HG02678 (cell line): ENCODE measurements at regions not wholly inside any gene's neighbourhood (a gene's known extent, or its start where the extent isn't known, plus 50 kb on each side); places are given as distances from the start of the nearest gene placed in this dataset.

Experiments
- ATAC-seq: cut with Tn5 transposase; IDR thresholded peaks from one replicate; pipeline ENCODE4 v1.9.1; 2021; ENCODE audit warnings: mild to moderate bottlenecking, moderate library complexity; ENCODE audit not compliant: unreplicated experiment

DNA sequence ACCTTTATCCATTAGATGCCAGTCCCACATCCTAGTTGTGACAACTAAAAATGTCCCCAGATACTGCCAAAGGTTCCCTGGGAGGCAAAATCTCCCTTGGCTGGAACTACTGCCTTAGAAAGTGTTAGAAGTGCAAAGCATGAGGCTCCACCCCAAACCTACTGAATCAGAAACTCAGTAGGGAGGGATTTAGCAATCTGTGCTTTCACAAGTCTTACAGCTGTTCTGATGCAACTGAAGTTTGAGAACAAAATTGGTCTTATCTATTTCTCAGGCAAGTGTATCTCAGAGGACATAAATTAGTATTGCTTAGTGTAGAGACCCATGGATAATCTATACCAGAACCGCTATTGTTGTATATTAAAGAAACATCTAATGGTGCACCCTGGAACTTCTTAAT is 70.2 kb downstream of the CLDN1 start:
- no peak for ATAC-seq

DNA sequence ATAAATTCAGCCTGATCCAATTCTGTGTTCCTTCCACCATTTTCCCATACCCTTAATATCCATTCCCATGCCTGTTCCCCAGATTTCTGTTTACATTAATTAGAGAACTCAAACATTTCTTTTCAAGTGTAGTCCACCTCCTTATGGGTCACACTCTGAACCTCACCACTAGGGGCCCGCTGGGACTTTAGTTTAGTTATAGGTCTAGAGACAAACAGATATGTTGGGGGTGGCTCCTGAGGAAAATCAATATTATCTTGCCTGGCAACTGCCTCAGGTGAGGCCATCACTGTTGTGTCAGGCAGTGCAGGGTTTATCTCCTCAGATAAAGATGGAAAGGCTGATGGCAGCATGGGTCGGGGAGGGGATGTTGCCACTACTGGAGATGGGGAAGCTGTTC is 72.8 kb downstream of the CLDN1 start:
- no peak for ATAC-seq

DNA sequence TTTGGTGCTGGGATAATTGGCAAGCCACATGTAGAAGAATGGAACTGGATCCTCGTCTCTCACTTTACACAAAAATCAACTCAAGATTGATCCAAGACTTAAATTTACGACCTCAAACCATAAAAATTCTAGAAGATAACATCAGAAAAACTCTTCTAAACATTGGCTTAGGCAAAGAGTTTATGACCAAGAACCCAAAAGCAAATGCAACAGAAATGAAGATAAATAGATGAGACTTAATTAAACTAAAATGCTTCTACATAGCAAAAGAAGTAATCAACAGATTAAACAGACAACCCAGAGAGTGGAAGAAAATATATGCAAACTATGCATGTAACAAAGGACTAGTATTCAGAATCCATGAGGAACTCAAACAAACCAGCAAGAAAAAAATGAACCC is 80.1 kb downstream of the CLDN1 start:
- ATAC-seq, result no peak

DNA sequence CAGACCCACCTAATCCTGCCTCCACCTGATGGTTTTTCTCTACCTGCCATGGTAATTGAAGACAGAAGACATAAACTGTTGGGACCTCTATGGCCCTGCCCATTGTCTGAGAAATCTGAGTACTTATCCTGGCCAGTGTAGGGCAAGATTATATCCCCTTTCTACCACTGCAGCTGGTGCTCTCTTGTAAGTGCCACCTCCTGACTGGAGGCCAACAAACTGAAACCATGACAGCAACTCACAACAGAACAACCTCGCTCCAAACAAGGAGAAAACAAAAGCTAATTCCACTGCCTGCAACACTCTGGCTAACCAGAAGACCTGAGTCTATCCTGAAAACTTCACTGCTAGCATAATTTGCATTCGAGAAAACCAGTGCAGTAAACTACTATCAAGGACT is 82.9 kb downstream of the CLDN1 start:
- no peak for ATAC-seq

DNA sequence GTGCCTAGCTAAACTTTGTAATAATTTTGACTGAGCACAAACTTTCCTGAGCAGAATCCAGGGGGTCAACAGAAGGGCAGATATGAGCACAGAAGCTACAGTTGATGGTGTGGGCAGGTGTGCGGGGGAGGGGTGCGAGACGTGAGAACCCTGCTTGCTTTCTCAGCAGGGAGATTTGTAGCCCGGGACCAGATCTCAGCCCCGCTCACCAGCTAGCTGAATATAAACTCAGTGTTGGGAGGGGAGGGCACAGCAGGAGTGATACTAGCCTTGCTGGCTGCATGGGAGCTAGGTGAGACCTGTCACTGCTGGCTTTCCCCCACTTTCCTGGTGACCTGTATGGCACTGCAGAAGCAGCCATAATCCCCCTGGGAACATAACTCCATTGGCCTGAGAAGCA is 83.4 kb downstream of the CLDN1 start:
- ATAC-seq, result no peak

DNA sequence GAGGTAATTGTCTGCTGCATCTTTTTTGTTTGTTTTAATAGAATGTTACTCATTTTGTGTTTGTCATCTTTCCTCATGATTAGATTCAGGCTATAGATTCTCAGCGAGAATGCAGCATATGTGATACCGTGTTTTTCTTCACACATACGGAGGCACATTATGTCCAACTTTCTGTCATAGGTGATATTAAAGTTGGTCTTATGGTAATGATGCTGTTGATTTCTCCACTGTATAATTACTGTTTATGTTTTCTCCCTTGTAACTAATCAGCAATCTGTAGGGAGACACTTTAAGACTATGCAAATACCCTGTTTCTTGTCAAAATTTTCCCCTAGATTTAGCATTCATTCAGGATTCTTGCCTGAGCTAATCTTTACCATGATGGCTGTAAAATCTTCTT is 87.6 kb downstream of the CLDN1 start:
- no peak for ATAC-seq

DNA sequence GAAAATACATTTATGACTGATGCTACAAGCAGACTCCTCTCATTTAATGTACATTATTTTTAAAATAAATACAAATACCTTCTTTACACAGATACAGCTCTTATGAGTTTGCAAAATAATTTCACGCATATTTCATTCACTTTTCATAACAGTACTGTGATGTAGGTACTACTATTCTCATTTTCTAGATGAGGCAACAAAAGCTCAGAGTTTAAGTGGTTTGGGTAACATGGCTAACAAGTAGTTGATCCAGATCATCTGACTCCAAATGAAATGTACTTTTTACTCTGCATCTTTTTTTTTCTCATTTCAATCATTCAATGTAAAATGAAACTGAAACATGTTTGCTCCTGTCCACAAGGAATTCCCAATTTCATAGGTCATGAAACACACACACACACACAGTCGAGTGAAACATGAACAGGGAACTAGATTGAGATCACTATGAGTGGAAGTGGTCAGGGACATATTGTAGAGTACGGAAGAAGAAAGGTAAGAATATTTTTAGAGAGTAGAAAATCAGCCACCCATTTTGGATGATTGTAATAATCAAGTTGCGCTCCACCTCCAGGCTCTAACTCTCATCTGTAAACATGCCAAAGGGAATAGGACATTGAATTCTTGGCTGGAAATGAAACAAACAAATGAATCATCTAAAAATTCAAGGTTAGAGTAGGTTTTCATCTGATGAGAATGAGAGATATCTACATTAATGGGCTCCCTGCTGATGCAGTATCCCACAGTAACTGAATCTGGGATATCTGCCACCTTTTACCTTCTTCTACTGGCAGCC is 92.4 kb downstream of the CLDN1 start:
- no peak for ATAC-seq

DNA sequence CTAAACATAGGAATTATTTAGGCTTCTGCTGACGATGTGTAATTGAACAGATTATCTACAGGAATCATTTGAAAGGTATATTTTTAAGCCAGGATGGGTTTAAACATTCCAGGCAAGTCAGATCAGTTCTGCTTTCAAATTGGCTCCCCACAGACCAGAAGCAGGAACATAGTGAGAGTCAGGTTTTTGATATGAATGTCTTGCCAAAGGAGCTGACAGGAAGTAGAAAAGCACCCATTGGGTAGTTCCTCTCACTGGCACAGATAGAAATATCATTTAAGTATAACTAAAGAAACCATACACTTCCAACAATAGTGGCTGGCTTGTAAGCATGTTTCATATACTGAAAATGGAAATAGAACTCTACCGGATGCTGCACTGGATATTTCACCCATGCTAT is 95.2 kb downstream of the CLDN1 start:
- no peak for ATAC-seq

DNA sequence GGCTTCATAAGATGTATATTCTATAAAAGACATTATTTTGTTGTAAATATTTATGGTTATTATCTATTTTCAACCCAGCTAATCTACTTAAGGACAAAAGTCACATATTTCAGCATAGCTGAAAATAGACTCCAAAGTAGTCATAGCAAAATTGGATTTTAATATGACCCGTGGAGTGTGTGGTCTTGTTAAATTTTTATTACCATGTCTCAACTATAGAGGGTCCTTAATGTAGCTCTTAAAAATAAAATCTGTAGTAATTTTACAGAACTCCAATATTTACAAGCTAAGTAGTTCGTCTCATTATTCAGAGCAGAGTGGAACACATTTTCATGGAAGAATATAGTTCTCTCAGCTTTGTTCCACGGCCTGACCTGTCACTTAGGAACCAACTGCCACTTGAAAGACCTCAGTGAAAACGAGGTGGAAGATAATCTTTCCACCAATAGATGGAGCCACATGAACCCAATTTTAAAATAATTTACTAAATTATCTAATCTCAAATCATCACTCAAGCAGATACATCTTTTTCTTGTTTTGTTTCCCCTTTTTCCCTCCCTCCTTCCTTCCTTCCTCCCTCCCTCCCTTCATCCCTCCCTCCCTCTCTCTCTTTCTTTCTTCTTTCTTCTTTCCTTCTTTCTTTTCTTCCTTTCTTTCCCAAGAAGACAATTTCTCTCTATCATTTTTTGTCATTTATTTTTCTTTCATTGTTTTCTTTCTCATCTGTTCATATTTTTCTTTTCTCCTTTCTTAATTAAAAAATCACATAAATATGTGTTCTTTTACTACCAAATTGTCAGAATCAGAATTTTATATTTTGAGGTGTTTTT is 97.2 kb downstream of the CLDN1 start:
- ATAC-seq, result no peak

DNA sequence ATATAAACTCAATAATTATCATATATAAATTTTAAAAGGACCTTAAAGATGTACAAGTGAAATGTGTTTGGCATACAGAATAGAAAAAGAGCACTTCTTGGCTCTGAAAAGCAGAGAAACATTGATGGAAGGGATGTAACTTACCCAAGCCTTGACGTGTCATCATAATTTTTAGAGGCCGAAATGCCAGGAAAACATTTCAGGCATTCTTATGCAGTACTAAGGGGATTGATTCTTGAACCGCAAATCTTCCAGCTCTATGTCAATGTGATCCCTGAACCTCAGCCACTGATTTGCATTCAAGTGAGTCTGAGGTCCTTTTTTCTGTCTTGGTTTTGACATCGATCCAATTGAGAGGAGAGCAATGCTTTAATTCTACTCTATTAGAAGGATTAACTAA is 97.8 kb downstream of the CLDN1 start:
- no peak for ATAC-seq

DNA sequence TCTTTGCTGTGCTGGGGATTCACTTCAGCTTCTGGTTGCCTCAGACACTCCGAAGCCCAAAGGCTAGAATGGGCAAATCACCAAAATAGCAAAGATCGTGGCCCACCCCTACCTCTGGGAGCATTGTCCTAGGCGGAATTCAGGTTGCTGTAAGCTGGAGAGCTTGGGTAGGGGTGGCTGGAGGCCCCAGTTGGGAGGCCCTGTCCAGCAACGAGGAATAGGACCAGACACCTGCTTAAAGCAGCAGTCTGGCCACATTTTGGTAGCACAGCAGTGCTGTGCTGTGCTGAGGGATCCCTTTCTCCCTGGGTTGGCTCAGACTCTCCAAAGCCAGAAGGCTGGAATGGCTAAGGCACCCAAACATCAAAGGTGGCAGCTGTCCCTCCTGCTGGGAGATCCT is 99.3 kb downstream of the CLDN1 start:
- no peak for ATAC-seq

DNA sequence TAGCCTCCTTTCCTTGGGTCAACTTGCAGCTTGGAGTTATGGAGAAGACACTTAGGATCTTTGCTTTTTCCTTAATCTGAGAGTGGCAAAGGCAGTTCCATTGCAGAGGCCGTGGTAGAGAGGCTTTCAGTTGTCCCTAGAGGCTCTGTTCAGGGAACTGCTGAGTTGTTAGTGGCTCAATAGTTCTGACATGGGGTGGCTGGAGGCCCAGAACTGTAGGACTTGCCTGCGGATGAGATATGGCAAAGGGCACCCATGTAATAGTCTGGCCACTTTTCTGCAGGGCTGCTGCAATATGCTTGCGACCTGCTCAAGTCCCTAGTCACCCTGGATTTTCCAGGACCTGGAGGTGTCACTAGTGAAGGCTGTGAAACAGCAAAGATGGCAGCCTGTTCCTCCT is 99.9 kb downstream of the CLDN1 start:
- ATAC-seq, result no peak

DNA sequence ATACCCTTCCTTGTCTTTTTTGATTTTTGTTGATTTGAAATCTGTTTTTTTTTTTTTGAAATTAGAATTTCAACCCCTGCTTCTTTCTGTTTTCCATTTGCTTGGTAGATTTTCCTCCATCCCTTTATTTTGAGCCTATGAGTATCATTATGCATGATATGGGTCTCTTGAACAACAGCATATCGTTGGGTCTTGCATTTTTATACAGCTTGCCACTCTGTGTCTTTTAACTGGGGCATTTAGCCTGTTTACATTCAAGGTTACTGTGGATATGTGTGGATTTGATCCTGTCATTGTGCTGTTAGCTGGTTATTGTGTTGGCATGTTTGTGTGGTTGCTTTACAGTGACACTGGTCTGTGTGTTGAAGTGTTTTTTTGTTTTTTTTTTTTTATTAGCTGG is 99.7 kb upstream of the P3H2 start:
- no peak for ATAC-seq

DNA sequence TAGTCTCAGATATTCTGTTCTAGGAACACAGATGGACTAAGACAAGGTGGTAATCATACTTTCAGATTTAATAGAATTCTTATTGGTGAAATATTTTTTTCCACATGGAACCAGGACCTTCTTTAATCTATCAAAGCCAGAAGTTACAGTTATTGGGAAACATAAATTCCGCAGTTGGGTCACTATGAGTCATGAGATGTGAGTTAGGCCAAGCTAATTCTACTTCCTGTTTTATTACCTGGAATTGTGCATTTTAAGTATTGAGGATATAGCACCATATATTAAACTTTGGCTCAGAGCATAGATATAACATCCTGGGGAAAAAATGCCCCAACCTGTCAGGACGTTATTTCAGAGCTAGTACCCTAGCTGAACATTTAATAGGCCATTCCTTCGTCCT is 96.4 kb upstream of the P3H2 start:
- ATAC-seq, result no peak

DNA sequence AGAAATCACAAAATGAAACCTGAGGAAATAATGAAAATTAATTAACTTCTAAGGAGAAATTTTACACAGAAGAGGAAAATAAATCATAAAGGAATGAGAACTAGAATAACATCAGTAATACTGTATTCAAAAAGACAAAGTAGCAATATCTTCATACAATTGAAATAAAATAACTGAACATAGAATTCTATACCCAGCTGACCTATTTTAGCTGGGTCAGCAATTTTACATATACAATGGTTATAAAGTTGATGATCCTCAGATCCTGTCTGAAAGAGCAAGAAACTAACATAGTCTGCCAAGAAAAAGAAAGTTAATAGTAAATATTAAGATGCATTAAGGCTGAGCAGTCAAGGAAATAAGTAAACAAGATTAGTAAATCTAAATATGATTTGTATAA is 93.0 kb upstream of the P3H2 start:
- ATAC-seq, result no peak

DNA sequence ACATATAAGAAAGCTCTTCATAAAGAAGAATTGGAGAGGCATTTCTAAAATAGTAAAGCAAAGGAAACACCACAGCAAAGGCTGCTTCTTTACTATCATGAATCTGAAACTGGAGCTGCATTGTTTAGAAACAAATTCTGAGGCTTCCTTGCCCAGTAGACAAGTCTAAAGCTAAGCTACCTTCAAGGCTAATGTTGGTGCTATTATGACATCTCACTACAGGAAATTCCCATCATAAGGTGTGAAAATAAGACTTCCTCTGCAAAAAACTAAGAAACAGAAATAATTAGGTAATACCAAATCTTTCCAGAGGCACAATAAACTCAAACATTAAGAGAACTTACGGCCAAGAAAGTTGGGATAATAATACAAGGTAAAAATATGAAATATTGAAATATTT is 89.9 kb upstream of the P3H2 start:
- no peak for ATAC-seq

DNA sequence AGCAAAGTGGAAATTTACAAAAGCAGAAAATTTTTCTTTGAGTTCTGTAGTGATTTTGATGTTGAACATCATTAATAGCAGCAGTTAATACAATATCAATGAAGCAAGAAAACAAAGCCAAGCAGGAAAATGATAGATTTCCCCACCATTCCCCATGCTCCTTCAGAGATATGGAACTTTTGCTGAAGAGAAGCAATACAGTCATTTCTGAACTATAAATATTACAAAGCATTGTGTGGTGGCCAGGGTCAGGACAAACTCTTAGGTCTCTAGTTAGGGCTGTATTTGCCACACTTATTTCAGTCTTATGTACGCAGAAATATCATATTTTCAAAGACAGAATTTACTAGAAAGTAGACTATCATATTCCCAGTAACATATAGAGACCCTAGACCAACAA is 88.8 kb upstream of the P3H2 start:
- no peak for ATAC-seq

DNA sequence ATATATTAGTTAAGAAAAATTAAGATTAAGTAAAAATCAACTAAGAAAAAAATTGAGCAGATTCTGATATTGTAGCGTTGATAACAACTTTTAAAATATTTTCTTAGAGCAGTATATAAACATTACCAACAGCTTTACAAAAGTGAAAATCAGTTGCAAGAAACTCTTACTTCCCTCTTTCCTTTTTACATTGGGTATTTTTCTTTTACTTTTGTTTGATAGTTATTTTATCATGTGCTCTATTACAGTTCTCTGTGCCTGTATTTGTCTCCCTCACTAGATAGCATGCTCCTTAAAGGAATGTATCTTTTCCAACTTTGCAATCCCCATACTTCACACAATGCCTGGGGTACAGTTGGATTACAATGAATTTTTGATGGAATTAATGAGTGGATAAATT is 87.5 kb upstream of the P3H2 start:
- no peak for ATAC-seq

DNA sequence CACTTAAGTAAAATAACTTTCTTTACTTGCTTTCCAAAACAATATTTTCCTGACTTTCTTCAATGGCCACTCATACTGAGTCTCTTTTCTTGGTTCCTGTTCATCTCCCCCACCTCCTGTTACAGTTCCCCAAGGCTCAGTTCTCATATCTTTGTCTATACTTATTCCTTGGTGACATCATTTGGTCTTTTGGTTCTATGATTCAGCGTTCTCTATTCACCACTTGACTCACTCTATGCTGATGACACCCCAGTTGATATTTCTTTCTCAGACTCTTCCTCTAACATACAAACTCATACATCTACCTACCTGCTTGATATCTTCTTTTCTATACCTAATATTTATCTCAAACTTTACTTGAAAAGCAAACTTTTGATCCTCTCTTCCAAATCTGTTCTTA is 85.0 kb upstream of the P3H2 start:
- peak; percentile 68 for ATAC-seq

DNA sequence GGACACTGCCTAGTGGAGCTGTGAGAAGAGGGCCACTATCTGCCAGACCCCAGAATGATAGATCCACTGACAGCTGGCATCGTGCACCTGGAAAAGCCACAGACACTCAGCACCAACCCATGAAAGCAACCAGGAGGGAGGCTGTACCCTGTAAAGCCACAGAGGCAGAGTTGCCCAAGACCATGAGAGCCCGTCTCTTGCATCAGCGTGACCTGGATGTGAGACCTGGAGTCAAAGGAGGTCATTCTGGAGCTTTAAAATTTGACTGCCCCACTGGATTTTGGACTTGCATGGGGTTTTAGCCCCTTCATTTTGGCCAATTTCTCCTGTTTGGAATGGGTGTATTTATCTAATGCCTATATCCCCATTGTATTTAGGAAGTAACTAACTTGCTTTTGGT is 83.5 kb upstream of the P3H2 start:
- no peak for ATAC-seq

DNA sequence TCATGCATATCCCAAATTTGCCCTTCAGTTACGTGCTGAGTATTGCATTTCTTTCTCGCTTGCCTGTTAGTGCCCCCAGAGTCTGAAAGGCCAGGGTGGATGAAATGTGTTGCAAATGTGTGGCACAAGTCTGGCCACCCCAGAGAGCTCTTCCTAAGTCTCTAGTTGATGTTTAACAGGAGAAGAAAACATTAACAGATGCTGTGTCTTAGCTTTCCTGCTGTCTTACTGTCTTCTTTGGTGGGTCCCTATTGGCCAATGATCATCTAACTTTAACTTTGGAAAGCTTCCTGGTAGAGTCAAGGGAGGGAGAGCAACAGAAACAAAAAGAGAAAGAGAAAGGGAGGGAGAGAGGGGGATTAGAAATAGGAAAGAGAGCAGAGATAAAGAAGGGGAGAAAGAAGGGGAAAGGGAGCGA is 76.7 kb upstream of the P3H2 start:
- no peak for ATAC-seq

DNA sequence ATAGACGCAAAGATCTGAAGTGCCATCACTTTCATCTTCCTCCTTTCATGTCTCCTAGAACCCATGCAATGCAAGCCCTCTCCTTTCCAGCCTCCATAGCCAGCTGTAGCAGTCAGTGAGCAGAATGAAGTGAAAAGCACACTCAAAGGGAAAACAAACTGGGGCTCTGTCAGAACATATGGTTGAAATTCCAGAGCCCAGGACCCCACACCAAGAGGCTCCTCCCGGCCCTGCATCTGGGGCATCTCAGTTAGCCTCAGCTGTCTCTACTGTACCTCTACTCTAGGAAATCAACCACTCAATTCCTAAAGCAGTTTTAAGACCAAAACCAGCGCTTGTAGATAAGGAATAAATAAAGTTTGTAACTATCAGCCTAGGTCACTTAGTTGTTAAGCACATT is 73.8 kb upstream of the P3H2 start:
- ATAC-seq, result no peak

DNA sequence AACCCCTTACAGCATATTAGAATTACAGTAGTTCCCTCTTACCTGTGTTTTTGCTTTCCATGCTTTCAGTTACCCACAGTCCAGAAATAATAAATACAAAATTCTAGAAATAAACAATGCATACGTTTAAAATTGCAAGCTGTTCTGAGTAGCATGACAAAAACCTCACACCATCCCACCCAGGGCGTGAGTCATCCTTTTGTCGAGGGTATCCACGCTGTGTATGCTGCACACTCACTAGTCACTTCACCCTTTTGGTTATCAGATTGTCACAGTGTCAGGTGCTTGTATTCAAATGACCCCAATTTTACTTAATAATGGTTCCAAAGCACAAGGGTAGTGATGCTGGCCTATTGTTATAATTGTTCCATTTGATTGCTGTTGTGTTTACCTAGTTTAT is 72.5 kb upstream of the P3H2 start:
- no peak for ATAC-seq
